ENCODE measurements at regions not wholly inside any gene's neighbourhood (a gene's known extent, or its start where the extent isn't known, plus 50 kb on each side); places are given as distances from the start of the nearest gene placed in this dataset.
A peak's percentile ranks its signal among the peaks of the same experiment; 100 is the strongest.
"Not testable (repeated sequence)": the region's sequence is repeated elsewhere in the genome, so short reads cannot be mapped to it uniquely, and the experiment has no call there.

DNA sequence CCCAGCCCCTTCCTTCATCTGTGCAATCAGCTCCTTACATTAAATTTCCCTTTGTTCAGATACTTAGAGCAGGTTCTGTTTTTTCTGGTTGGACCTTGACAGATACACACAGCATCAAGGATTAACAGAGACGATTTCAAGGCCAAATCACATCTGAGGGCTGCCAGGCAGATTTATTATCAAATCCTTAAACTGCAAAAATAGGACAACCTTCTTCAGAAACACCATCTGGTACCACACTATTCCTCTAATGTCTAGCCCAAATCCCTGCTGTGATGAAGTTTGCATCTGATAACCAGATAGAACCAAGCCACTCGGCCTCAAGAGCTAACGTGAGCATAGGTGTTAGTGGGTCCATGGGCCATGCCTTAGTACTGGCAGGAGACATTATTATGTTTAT is 250.7 kb upstream of the PROK2 start:
- no peak for DNase-seq
- no peak overlapping the region for H3K4me3 ChIP-seq
- no peaks in the 10 kb centered on the region for H3K27me3 ChIP-seq
- H3K36me3 ChIP-seq = no peaks in the 10 kb centered on the region
- no peaks in the 10 kb centered on the region for H3K9me3 ChIP-seq

DNA sequence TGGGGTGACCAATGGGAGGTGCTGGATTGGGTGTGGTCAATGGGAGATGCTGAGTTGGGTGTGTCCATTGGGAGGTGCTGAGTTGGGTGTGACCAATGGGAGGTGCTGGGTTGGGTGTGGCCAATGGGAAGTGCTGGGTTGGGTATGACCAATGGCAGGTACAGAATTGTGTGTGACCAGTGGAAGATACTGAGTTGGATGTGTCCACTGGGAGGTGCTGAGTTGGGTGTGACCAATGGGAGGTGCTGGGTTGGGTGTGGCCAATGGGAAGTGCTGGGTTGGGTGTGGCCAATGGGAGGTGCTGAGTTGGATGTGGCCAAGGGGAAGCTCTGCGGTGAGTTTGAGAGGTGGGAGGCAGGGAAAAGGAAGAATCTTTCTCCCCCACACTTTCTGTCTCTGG is 250.0 kb upstream of the PROK2 start:
- no peak for DNase-seq
- no peaks in the 10 kb centered on the region for H3K27me3 ChIP-seq

DNA sequence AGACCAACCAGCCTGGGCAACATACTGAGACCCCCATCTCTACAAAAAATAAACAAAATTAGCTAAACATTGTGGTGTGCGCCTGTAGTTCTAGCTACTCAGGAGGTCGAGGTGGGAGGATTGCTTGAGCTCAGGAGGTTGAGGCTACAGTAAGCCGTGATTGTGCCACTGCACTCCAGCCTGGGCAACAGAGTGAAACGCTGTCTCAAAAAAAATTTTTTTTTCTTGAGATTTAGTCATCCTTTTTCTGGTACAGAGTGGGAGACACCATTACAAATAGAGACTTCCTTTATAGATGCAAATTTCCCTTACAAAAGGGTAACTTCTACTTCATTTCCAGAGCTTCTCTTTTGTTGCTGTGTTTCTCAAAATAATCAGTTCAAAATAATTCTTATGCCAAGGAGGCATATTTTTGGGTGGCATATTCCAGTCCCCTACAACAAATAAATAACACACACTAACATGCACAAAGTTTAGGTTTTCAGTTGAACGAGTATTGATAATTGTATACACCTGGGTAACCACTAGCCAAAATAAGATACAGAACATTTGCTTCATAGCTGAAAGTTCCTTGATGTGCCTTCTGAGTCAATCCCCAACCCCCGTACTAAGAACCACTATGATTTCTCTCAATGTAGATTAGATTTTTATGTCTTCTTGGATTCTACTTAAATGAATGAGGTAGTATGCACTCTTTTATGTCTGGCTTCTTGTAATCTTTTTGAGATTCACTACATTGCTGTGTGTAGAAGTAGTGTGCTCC is 248.9 kb upstream of the PROK2 start:
- H3K4me3 ChIP-seq = no peak overlapping the region
- no peak for DNase-seq
- no peaks in the 10 kb centered on the region for H3K27me3 ChIP-seq
- no peaks in the 10 kb centered on the region for H3K9me3 ChIP-seq
- H3K36me3 ChIP-seq = no peaks in the 10 kb centered on the region

More for the DNA sequence above, 250.0 kb upstream of the PROK2 start:
- Histone ChIP-seq H3K4me3 (no peak overlapping the region), H3K36me3 (no peaks in the 10 kb centered on the region), H3K9me3 (no peaks in the 10 kb centered on the region)

DNA sequence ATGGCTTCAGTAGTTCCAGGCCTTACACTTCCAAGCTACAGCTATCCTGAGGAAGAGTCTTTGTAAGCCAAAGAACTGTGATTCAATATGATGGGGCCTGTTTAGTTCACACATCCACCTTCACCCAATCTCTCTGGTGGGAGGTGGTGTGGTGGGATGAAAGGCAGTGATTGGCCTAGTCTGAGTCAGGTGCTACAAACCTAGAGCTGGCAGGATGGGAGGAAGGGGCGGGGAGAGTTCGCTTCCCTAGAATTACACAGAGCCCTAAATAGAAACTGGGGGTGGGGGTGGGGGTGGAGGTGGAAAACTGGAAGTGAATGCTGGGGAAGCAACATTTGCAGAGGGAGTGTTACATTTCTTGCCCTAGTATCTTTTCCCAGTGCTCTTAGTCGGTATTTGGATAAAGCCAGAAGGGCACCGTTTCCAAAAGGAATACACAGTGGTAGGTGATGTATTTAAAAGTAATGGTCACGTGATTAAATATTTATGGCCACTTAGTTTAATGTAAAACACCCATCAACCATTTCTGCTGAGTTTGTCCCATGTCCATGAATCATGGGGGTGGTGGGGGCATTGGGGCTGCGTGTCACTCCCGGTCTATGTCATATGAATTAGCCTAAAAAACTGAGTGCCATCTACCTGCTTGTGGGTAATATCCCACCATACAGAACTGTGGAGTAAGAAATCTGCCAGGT is 247.6 kb upstream of the PROK2 start:
- H3K27me3 ChIP-seq = no peaks in the 10 kb centered on the region
- DNase-seq = no peak
- H3K9me3 ChIP-seq = no peaks in the 10 kb centered on the region

DNA sequence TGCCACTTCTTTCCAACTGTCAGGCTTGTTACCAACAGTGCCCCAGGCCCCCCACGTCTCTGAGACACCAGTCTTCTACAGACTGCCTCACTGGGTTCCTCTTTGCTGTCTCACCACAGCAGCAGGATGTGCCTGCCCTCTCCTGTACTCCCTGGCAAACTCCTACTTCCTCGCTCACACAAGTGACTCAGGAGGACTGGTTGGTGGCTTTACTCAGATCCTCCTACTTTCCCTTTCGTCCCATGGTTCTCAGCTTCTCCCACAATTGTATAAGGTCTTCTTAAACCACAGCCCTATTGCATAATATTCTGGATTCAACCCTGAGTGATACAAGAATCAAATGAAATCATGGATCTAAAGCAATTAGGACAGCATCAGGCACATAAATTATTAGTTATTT is 246.6 kb upstream of the PROK2 start:
- no peak overlapping the region for H3K4me3 ChIP-seq
- no peaks in the 10 kb centered on the region for H3K9me3 ChIP-seq
- H3K36me3 ChIP-seq = no peaks in the 10 kb centered on the region
- peak; percentile 4 for DNase-seq
- H3K27me3 ChIP-seq = no peaks in the 10 kb centered on the region

More for the DNA sequence above, 247.6 kb upstream of the PROK2 start:
- Histone ChIP-seq H3K4me3 (no peak overlapping the region), H3K36me3 (no peaks in the 10 kb centered on the region)

DNA sequence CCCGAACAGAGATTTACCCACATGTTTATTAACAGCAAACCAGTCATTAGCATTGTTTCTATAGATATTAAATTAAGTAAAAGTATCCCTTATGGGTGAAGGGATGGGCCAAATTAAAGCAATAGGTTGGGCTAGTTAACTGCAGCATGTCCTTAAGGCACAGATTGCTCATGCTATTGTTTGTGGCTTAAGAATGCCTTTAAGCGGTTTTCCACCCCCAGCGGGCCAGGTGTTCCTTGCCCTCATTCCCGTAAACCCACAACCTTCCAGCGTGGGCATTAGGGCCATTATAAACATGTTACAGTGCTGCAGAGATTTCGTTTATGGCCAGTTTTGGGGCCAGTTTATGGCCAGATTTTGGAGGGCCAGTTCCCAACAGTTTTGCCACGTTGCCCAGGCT is 245.3 kb upstream of the PROK2 start:
- not testable (repeated sequence) for H3K4me3 ChIP-seq, H3K36me3 ChIP-seq, DNase-seq, H3K9me3 ChIP-seq, H3K27me3 ChIP-seq

DNA sequence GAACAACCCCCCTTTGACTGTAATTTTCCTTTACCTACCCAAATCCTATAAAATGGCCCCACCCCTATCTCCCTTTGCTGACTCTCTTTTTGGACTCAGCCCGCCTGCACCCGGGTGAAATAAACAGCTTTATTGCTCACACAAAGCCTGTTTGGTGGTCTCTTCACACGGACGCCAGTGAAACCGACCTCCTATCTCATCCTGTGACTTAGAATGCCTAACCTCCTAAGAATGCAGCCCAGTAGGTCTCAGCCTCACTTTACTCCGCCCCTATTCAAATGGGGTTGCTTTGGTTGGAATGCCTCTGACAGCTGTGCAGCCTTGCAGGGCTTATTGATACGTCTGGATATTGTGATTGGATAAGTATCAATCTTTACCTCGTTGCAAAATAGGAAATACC is 243.8 kb upstream of the PROK2 start:
- not testable (repeated sequence) for DNase-seq, H3K36me3 ChIP-seq, H3K27me3 ChIP-seq, H3K9me3 ChIP-seq, H3K4me3 ChIP-seq

DNA sequence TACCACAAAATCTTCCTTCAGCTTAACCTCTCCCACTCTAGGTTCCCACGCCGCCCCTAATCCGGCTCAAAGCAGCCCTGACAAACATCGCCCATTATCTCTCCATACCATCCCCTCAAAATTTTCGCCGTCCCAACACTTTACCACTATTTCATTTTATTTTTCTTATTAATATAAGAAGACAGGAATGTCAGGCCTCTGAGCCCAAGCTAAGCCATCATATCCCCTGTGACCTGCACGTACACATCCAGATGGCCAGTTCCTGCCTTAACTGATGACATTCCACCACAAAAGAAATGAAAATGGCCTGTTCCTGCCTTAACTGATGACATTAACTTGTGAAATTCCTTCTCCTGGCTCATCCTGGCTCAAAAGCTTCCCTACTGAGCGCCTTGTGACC is 243.4 kb upstream of the PROK2 start:
- H3K9me3 ChIP-seq, H3K36me3 ChIP-seq, DNase-seq, H3K4me3 ChIP-seq, H3K27me3 ChIP-seq: not testable (repeated sequence)

DNA sequence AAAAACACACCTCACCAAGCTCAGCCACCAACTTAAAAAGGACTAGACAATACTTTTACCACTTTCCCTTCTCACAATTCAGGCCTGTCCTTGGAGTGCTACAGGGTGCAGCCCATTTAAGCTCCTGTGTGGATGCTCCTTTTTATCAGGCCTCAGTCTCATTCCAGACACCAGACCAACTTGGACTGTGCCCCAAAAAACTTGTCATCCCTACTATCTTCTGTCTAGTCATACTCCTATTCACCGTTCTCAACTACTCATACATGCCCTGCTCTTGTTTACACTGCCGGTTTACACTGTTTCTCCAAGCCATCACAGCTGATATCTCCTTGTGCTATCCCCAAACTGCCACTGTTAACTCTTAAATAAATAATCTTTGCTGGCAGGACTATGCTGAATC is 242.8 kb upstream of the PROK2 start:
- H3K9me3 ChIP-seq, H3K27me3 ChIP-seq, H3K4me3 ChIP-seq, H3K36me3 ChIP-seq, DNase-seq: not testable (repeated sequence)

DNA sequence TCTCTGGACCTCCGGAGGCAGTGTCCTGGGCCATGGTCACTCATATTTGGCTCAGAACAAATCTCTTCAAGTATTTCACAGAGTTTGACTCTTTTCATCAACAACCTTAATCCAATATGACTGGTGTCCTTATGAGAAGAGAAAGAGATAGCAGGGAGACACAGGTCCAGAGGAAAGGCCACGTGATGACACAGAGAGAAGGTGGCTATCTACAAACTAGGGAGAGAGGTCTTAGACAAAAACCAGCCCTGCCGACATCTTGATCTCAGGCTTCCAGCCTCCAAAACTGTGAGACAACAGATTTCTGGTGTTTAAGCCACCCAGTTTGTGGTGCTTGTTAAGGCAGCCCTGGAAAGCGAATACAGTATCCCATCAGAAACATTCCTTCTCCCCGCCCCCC is 237.1 kb upstream of the PROK2 start:
- H3K4me3 ChIP-seq = no peak overlapping the region
- H3K9me3 ChIP-seq = no peaks in the 10 kb centered on the region

DNA sequence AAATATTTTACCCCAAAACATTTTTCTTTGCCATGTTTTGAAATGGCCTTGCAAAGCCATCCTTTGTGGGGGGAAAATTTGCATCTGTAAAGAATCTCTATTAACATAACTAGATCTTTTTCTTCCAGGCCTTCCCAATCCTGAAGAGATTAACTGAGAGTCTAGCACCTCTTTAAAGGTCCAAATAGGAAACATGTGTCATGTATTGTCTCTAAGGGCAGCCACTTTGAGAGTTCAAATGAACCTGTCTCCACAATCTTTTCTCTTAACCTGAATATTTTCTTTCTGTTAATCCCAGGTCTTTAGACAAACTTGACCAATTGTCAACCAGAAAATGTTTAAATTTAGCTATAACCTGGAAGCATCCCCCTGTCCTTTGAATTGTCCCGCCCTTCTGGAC is 236.6 kb upstream of the PROK2 start:
- Histone ChIP-seq H3K36me3 (no peaks in the 10 kb centered on the region), H3K9me3 (no peaks in the 10 kb centered on the region), H3K4me3 (no peak overlapping the region), H3K27me3 (no peaks in the 10 kb centered on the region)
- DNase-seq = no peak

More for the DNA sequence above, 237.1 kb upstream of the PROK2 start:
- DNase-seq = no peak
- no peaks in the 10 kb centered on the region for H3K27me3 ChIP-seq
- H3K36me3 ChIP-seq = no peaks in the 10 kb centered on the region

DNA sequence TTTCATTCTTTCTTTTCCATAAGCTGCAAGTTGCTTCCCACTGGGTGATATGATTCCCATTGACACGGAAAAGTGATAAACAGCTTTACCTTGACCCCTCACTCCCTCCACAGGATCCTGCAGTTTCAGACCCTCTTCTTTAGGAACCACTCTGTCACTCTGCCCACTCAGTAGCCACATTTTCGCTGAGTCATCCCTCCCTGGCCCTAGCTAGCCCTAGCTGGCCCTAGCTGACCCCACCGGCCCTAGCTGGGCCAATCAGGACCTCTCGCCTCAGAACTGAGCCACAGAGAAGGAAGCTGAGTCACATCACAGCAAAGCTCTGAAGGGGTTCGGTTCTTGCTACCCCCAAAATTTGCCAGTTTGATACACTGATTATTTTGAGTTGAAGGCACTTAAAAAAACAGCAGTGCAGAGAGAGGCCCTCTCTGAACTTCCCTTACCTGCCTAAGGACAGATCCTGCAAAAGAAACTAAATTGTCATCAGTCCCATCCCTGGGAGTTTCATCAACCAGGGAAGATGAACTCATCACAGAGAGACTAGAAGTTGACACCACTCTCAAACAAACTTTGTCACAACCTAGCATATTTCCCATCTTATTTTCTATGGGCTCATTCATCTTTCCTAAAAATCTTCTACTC is 233.5 kb upstream of the PROK2 start:
- Histone ChIP-seq H3K27me3 (no peaks in the 10 kb centered on the region), H3K4me3 (no peak overlapping the region), H3K9me3 (no peaks in the 10 kb centered on the region), H3K36me3 (no peaks in the 10 kb centered on the region)
- peak; percentile 47 for DNase-seq

DNA sequence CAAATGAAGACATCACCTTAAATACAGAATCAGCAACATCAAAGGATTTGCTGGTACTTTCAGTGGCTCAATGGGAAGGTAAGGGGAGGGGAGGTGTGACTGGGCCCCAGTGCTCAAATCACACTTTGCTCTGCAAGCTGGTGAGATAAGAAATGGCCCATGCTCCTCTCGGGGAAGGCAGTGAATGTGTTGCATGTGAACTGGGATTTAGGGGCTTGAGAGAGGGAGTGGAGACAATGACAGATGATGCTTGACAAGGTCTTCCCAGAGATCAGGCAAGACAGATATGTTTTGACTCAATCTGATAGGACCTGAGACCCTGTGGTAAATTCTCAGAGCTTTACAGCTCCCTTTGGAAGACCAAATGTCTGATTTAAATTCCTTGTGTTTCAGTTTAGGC is 233.0 kb upstream of the PROK2 start:
- Histone ChIP-seq H3K27me3 (no peaks in the 10 kb centered on the region), H3K9me3 (no peaks in the 10 kb centered on the region), H3K4me3 (no peak overlapping the region), H3K36me3 (no peaks in the 10 kb centered on the region)
- DNase-seq = no peak

DNA sequence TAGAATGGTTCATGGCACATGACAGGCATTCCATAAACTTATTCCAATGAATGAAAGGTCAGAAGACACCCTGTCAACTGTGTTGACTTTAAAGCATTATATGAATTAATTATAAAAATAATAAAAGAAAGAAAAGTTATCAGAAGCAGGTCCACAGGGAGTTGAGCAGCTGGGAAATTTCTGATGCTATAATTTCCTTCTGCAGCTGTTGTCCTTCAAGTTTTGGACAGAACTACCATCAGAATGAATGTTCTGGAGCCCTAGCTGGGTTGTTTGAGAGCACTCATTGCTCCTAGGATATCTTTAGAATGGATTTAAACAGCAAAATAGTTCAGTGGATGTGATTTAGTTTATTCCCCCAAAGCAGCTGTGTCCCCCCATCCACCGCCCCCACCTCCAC is 232.4 kb upstream of the PROK2 start:
- no peak overlapping the region for H3K4me3 ChIP-seq
- no peak for DNase-seq
- no peaks in the 10 kb centered on the region for H3K27me3 ChIP-seq
- H3K36me3 ChIP-seq = no peaks in the 10 kb centered on the region
- no peaks in the 10 kb centered on the region for H3K9me3 ChIP-seq

DNA sequence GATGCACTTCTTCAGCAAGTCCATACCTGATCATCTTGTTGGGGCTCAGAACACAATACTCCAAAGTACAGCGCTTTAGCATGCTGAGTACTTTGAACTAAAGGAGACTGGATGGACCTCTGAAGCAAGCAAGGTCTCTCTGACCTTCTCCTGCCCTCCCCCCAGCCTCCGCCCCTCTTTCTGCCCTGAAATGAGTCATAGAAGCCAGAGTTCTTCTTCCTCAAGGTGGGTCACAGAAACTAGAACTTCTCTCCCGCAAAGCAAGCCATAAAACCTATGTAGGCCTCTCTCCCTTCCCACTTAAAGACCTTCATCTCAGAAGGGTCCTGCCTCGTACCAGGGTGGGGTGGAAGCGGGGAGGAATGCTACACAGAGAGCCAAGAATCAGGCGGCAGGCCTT is 230.5 kb upstream of the PROK2 start:
- Histone ChIP-seq H3K36me3 (no peaks in the 10 kb centered on the region), H3K4me3 (no peak overlapping the region), H3K27me3 (no peaks in the 10 kb centered on the region), H3K9me3 (no peaks in the 10 kb centered on the region)
- DNase-seq = no peak

DNA sequence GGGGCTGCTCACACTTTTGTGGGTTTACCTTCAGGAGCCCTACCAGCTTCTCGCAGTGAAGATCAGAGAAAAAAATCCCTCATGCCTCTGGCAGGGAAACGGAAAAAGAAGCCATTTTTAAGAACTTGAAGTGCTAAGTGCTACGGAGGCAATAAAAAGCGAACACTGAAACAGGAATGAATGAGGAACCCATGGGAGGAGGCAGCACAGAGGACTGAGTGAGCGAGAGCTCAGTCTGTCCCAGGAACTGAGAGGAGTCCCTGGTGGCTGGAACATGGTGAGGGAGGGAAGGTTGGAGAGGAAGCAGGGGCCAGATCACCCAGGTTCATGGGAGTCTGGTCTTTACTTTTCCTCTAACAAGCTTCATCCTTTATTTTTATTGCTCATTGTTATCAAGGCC is 228.1 kb upstream of the PROK2 start:
- no peaks in the 10 kb centered on the region for H3K9me3 ChIP-seq
- H3K36me3 ChIP-seq = no peaks in the 10 kb centered on the region
- H3K4me3 ChIP-seq = no peak overlapping the region
- no peaks in the 10 kb centered on the region for H3K27me3 ChIP-seq
- no peak for DNase-seq

DNA sequence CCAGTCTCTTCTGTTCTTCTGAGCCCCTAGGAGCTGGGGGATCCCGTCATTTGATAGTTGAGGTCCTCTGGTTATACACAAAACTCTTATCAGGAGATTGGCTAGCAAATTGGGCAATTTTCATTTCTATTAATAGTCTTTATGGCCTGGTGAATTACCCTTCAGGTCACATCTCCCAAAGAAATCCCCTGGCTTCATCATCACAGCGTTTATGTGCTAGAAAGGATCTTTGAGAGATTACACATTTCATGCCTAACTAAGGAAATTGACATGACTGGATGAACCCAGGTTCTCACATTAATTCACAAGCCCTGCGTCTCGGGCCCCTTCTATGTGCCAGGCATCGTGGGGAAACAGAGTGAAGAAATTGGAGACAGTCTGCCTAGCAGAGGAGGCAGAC is 227.4 kb upstream of the PROK2 start:
- Histone ChIP-seq H3K9me3 (no peaks in the 10 kb centered on the region), H3K27me3 (no peaks in the 10 kb centered on the region), H3K36me3 (no peaks in the 10 kb centered on the region), H3K4me3 (no peak overlapping the region)
- no peak for DNase-seq

DNA sequence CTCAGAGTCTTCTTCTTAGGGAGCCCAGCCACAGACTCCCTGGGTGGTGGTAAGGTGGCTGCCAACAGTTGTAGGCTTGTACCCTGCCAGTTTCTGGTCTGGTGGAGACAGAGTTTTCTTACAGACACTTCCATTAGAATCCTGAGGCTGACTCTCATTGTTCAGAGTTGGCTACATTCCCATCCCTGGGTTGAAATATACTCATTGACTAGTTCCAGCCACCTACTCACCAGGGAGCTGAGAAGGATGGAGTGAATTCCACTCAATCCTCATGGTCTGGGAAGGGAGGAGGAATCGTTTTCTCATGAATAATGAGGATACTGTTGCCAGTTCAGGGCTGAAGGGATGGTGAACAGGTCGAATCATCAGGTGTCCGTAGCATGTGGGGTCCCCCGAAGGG is 226.5 kb upstream of the PROK2 start:
- Histone ChIP-seq H3K9me3 (no peaks in the 10 kb centered on the region), H3K4me3 (no peak overlapping the region), H3K27me3 (no peaks in the 10 kb centered on the region), H3K36me3 (no peaks in the 10 kb centered on the region)
- peak; percentile 57 for DNase-seq
